GM12878 (cell line): ENCODE measurements at regions not wholly inside any gene's neighbourhood (a gene's known extent, or its start where the extent isn't known, plus 50 kb on each side); places are given as distances from the start of the nearest gene placed in this dataset.

ENCODE experiments used
- ATAC-seq: fragments of 200-7000 bp; cut with Tn5 transposase; 3 replicates; pipeline ENCODE4 v1.9.1; 2020; ENCODE audit warnings: mild to moderate bottlenecking, moderate library complexity
- BruUV-seq: library from RNA; stranded (reverse); fragments of 400-500 nt; replicated peaks from 2 replicates; lab custom pipeline; 2021; lab: Mats Ljungman, UMichigan
- CTCF ChIA-PET: fragments of 300-600 bp; sonication (Branson Sonifier 250); formaldehyde crosslinking; extraction: SDS; loops from one replicate; lab custom pipeline; 2021; ENCODE audit warnings: inconsistent platforms; lab: Yijun Ruan, JAX
- POLR2A ChIA-PET: fragments of 350-600 bp; formaldehyde crosslinking; extraction: SDS; loops from one replicate; lab custom pipeline; 2021; ENCODE audit warnings: inconsistent platforms; lab: Charles Lee
- RAD21 ChIA-PET: fragments of 300-600 bp; sonication (Branson Sonifier 250); formaldehyde crosslinking; loops from one replicate; lab custom pipeline; 2023; ENCODE audit warnings: antibody characterized with exemption; ENCODE audit not compliant: unreplicated experiment; lab: Charles Lee
- SMC1A ChIA-PET: fragments of 300-600 bp; sonication (Branson Sonifier 250); formaldehyde crosslinking; loops from one replicate; lab custom pipeline; 2023; ENCODE audit not compliant: unreplicated experiment, uncharacterized antibody; lab: Charles Lee
- DNase-seq: peaks from one replicate; pipeline ENCODE4 v3.0.0-alpha.2; 2011; ENCODE audit warnings: low read depth, low spot score
- FAIRE-seq: peaks from 3 replicates; lab custom pipeline; 2011; peaks lifted over from hg19 to GRCh38; lab: Jason Lieb, UNC
- H2AFZ ChIP-seq: 2 replicates; pipeline ENCODE4 v1.6.0; 2011; ENCODE audit warnings: low read depth, low read length, control low read depth; ENCODE audit not compliant: control insufficient read depth
- H3K27ac ChIP-seq: 2 replicates; pipeline ENCODE4 v1.5.1; 2011; ENCODE audit warnings: control low read depth; ENCODE audit not compliant: control insufficient read depth, insufficient read depth
- H3K27me3 ChIP-seq, 2 experiments: replicated peaks in 1 of 2; 2 replicates each; pipeline versions ENCODE4 v1.6.0 to v1.6.1; 2011; ENCODE audit warnings: low read length in 1 of 2; ENCODE audit not compliant: control insufficient read depth in 2 of 2, insufficient read depth in 2 of 2
- H3K36me3 ChIP-seq, 2 experiments: 2 replicates each; pipeline ENCODE4 v1.5.1; 2011; ENCODE audit warnings: low read length in 1 of 2; ENCODE audit not compliant: control insufficient read depth in 2 of 2, insufficient read depth in 2 of 2
- H3K4me1 ChIP-seq: 2 replicates; pipeline ENCODE4 v1.6.1; 2011; ENCODE audit warnings: mild to moderate bottlenecking, low read length, moderate library complexity, mixed read lengths; ENCODE audit not compliant: control insufficient read depth, insufficient read depth
- H3K4me2 ChIP-seq: 2 replicates; pipeline ENCODE4 v1.6.0; 2011; ENCODE audit warnings: control low read depth; ENCODE audit not compliant: control insufficient read depth, insufficient read depth
- H3K4me3 ChIP-seq: fragments of 200-600 bp; sonication (generic); 2 replicates; pipeline ENCODE4 v1.5.1; 2016
- H3K79me2 ChIP-seq: 2 replicates; pipeline ENCODE4 v1.6.0; 2011; ENCODE audit warnings: low read length; ENCODE audit not compliant: control insufficient read depth, insufficient read depth
- H3K9ac ChIP-seq: 2 replicates; pipeline ENCODE4 v1.8.0; 2011; ENCODE audit warnings: low read length, control low read depth, mixed read lengths; ENCODE audit not compliant: control insufficient read depth, insufficient read depth
- H3K9me3 ChIP-seq: replicated peaks from 3 replicates; pipeline ENCODE4 v1.5.1; 2011; ENCODE audit warnings: mild to moderate bottlenecking, low read length; ENCODE audit not compliant: control insufficient read depth, insufficient read depth
- H4K20me1 ChIP-seq: 2 replicates; pipeline ENCODE4 v1.6.0; 2011; ENCODE audit not compliant: control insufficient read depth, insufficient read depth
- CBFB ChIP-seq: IDR thresholded peaks from 2 replicates; pipeline ENCODE4 v1.6.1; 2016; ENCODE audit warnings: antibody characterized with exemption, low read depth
- CBX5 ChIP-seq: sonication (generic); IDR thresholded peaks from 2 replicates; pipeline ENCODE4 v1.6.1; 2016; ENCODE audit warnings: low read depth, moderate library complexity, mild to moderate bottlenecking, inconsistent platforms
- CEBPB ChIP-seq, 2 experiments: fragments of 150-350 bp in 1 of 2; IDR thresholded peaks; 2 replicates each; pipeline ENCODE4 v1.6.1; 2012 to 2014; ENCODE audit warnings: low read depth in 2 of 2, low read length in 2 of 2, borderline replicate concordance in 1 of 2, inconsistent platforms in 1 of 2
- CHD2 ChIP-seq: IDR thresholded peaks from 2 replicates; pipeline ENCODE4 v1.6.1; 2011; ENCODE audit warnings: low read depth, low read length, improper control_type of control experiment, borderline replicate concordance
- E4F1 ChIP-seq: fragments of 450-650 bp; IDR thresholded peaks from 2 replicates; pipeline ENCODE4 v1.6.1; 2018; ENCODE audit warnings: borderline replicate concordance, mild to moderate bottlenecking; ENCODE audit not compliant: partially characterized antibody
- EED ChIP-seq: sonication (generic); IDR thresholded peaks from 2 replicates; pipeline ENCODE4 v1.6.1; 2016; ENCODE audit warnings: antibody characterized with exemption, low read depth
- HCFC1 ChIP-seq: fragments of 150-350 bp; IDR thresholded peaks from 2 replicates; pipeline ENCODE4 v1.6.1; 2014; ENCODE audit warnings: low read length
- HDAC2 ChIP-seq: fragments of 200-600 bp; sonication (generic); IDR thresholded peaks from 2 replicates; pipeline ENCODE4 v1.6.1; 2017
- HDGF ChIP-seq: fragments of 450-650 bp; IDR thresholded peaks from 2 replicates; pipeline ENCODE4 v1.6.1; 2016; ENCODE audit warnings: antibody characterized with exemption
- MEF2A ChIP-seq: IDR thresholded peaks from 2 replicates; pipeline ENCODE4 v1.6.1; 2011; ENCODE audit warnings: low read depth, mild to moderate bottlenecking, low read length, moderate library complexity; ENCODE audit not compliant: insufficient read depth
- MYC ChIP-seq: IDR thresholded peaks from 2 replicates; pipeline ENCODE4 v1.6.1; 2011; ENCODE audit warnings: mild to moderate bottlenecking, low read length, moderate library complexity, inconsistent platforms; ENCODE audit not compliant: insufficient read depth, insufficient replicate concordance, insufficient read length, severe bottlenecking
- NR2F1 ChIP-seq: fragments of 450-650 bp; conservative IDR thresholded peaks from 2 replicates; pipeline ENCODE4 v1.6.1; 2017; ENCODE audit warnings: mild to moderate bottlenecking
- POU2F2 ChIP-seq: IDR thresholded peaks from 3 replicates; pipeline ENCODE4 v1.6.1; 2011; ENCODE audit warnings: low read depth, mild to moderate bottlenecking, low read length, borderline replicate concordance
- RUNX3 ChIP-seq: IDR thresholded peaks from 2 replicates; pipeline ENCODE4 v1.6.1; 2012; ENCODE audit warnings: low read length, inconsistent platforms
- TCF12 ChIP-seq: IDR thresholded peaks from 2 replicates; pipeline ENCODE4 v1.6.1; 2011; ENCODE audit warnings: low read depth, mild to moderate bottlenecking, low read length
- TCF3 ChIP-seq: IDR thresholded peaks from 2 replicates; pipeline ENCODE4 v1.6.1; 2012; ENCODE audit warnings: low read depth, mild to moderate bottlenecking, low read length, borderline replicate concordance; ENCODE audit not compliant: insufficient read depth
- USF2 ChIP-seq: IDR thresholded peaks from 2 replicates; pipeline ENCODE4 v1.6.1; 2011; ENCODE audit warnings: low read depth, low read length, improper control_type of control experiment, borderline replicate concordance
- WRNIP1 ChIP-seq: IDR thresholded peaks from 2 replicates; pipeline ENCODE4 v1.6.1; 2011; ENCODE audit warnings: low read depth, low read length, improper control_type of control experiment, borderline replicate concordance
- whole genome bisulfite sequencing: methylation state at CpG from one replicate; pipeline ENCODE4 v1.1.6; 2016; ENCODE audit warnings: low lambda C conversion rate; ENCODE audit not compliant: insufficient replicate concordance, insufficient coverage; ENCODE audit errors: missing lambda C conversion rate; 5-methylcytosine and 5-hydroxymethylcytosine counted together
- in situ Hi-C: fragments of 300-500 bp; cut with MboI; formaldehyde crosslinking; loops from 9 replicates; pipeline ENCODE4 v1.14.3; 2018; ENCODE audit warnings: mixed read lengths
- intact Hi-C: fragments of 100-400 bp; cut with micrococcal nuclease; formaldehyde crosslinking; loops from one replicate; pipeline ENCODE4 v1.14.2; 2022; ENCODE audit not compliant: unreplicated experiment
- TF ChIP-seq, protein P1 (sequence below): IDR thresholded peaks from 2 replicates; pipeline ENCODE4 v1.6.1; 2012; ENCODE audit warnings: low read length, inconsistent platforms

DNA sequence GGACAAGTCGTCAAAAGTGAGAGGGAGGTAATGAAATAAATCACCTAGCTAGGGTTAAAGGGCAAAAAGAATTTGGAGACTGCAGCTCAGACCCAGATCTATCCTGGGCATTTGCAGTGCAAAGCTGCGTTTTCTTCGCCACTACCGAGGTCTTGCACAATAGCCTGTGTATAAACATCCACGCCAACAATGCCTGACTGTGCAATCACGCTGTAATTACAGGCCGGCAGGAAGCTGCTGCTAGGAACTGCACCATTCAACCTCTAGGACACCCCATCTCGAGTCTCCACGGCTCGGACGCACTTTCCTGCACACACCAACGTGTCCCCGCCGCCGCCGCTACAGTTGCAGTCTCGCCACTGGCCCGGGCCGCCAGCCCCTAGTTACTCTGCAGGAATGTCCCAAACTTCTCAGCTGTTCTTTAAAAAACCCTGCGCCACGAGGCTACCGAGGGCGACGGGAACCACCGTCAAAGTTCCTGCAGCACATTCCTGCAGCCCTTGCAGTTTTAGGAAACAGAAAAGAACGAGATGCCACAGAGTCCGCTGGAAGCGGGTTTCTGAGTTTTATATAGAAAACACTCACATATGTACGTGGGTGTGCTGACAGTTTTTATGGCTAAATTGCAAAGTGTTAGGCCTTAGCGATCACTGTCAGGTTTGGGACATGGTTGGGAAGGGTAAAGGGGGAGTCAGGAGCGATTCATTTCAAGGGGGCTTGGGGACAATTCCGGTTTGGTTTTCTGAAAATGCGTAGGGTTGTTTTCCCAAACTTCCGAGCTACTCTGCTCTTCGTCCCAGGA lies 65.6 kb upstream of the PTGR2 start:
- Histone ChIP-seq H4K20me1 (no peaks in the 10 kb centered on the region), H3K27me3 (no peaks in the 10 kb centered on the region), H3K27ac (peak overlapping the region; percentile 94), H3K4me1 (peaks cover 41% of the 10 kb centered on the region), H3K79me2 (peaks cover 73% of the 10 kb centered on the region), H3K4me2 (peak overlapping the region; percentile 90), H3K9me3 (no peaks in the 10 kb centered on the region), H3K4me3 (peak overlapping the region; percentile 97), H3K36me3 (no peaks in the 10 kb centered on the region; a peak in 1 of 4 replicates), H2AFZ (no peak overlapping the region), H3K9ac (peak overlapping the region; percentile 90)
- intact Hi-C loops (loop anchor here (2.0 to 5.0 kb wide), 3 partner anchors 34 to 57 kb away; no protein-coding TSS in a partner anchor), in situ Hi-C loops (no loop called here)
- no peak for DNase-seq
- FAIRE-seq = no peak
- ChIA-PET RAD21 (interaction anchor here (0.9 to 25.9 kb wide), 8 partner anchors 8 to 72 kb away, joined by 3 to 710 read pairs (median 4); partner anchors contain the start of gene PNMA1), SMC1A (interaction anchor here (0.7 to 10.7 kb wide), 9 partner anchors 12 to 65 kb away, joined by 3 to 280 read pairs (median 11); partner anchors contain the start of gene PTGR2), POLR2A (interaction anchor here (1.3 to 10.2 kb wide), 7 partner anchors 9 to 43 kb away, joined by 3 to 260 read pairs (median 16); a partner anchor contains a TSS), CTCF (interaction anchor here (1.4 to 8.2 kb wide), 9 partner anchors 9 to 57 kb away, joined by 4 to 91 read pairs (median 15); a partner anchor contains a TSS)
- under 1% methylated on average over 35 of the region's 35 CpGs for WGBS
- no TSS peak for BruUV-seq
- peak; percentile 75 for ATAC-seq
- no peak for TF ChIP-seq MEF2A
- 0 out of 2 replicates have a peak, but pooled peaks have one; percentile 4 for TF ChIP-seq RUNX3
- TF ChIP-seq E4F1 = no peak
- no peak for TF ChIP-seq HDAC2
- TF ChIP-seq, protein P1, sequence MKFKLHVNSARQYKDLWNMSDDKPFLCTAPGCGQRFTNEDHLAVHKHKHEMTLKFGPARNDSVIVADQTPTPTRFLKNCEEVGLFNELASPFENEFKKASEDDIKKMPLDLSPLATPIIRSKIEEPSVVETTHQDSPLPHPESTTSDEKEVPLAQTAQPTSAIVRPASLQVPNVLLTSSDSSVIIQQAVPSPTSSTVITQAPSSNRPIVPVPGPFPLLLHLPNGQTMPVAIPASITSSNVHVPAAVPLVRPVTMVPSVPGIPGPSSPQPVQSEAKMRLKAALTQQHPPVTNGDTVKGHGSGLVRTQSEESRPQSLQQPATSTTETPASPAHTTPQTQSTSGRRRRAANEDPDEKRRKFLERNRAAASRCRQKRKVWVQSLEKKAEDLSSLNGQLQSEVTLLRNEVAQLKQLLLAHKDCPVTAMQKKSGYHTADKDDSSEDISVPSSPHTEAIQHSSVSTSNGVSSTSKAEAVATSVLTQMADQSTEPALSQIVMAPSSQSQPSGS = no peak
- TF ChIP-seq CHD2 = no peak
- peak in 1 of 2 experiments; percentile 85; a peak in 1 of 4 replicates for TF ChIP-seq CEBPB (IDR thresholded peaks at IDR 0.05; ENCODE audit: borderline replicate concordance in 1 of 2, low read depth in 2 of 2, low read length in 2 of 2)
- TF ChIP-seq NR2F1 = 0 out of 2 replicates have a peak, but pooled peaks have one; percentile 34
- TF ChIP-seq WRNIP1 = no peak
- no peak for TF ChIP-seq HCFC1
- peak; percentile 7; the same call in 1 of the 3 replicates for TF ChIP-seq POU2F2
- TF ChIP-seq MYC = no peak
- TF ChIP-seq HDGF = no peak
- 0 out of 2 replicates have a peak, but pooled peaks have one; percentile 16 for TF ChIP-seq TCF3
- TF ChIP-seq CBFB = 0 out of 2 replicates have a peak, but pooled peaks have one; percentile 24
- no peak for TF ChIP-seq USF2
- peak; percentile 40; the same call in 1 of the 2 replicates for TF ChIP-seq TCF12
- peak; percentile 10; the same call in 1 of the 2 replicates for TF ChIP-seq EED
- TF ChIP-seq CBX5 = 0 out of 2 replicates have a peak, but pooled peaks have one; percentile 12
